NCI-H774 (cell line): ENCODE measurements at regions not wholly inside any gene's neighbourhood (a gene's known extent, or its start where the extent isn't known, plus 50 kb on each side); places are given as distances from the start of the nearest gene placed in this dataset.
"Not testable (repeated sequence)": the region's sequence is repeated elsewhere in the genome, so short reads cannot be mapped to it uniquely, and the experiment has no call there.

Experiments used
- DNase-seq: peaks from one replicate; lab custom pipeline; 2025; lab: John Stamatoyannopoulos, UW

DNA sequence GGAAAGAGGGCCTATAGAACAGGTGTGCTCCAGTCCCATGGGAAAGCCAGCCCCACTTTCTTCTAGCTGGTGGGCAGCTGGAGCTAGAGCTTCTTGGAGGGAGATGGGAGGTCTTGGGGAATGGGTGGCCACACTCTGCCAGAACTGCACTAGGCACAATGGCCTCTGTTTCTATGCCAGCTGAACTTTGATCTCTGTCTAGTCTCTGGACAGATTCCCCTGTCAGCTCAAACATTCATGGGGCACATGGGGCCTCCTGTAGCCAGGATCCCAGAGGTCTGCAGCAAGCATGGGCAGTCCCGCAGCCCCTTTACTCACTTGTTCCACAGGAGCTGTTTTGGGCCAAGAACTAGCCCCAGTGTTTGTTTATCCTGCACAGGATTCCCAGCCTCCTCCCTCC, 591.3 kb upstream of the HS3ST5 start:
- no peak for DNase-seq

DNA sequence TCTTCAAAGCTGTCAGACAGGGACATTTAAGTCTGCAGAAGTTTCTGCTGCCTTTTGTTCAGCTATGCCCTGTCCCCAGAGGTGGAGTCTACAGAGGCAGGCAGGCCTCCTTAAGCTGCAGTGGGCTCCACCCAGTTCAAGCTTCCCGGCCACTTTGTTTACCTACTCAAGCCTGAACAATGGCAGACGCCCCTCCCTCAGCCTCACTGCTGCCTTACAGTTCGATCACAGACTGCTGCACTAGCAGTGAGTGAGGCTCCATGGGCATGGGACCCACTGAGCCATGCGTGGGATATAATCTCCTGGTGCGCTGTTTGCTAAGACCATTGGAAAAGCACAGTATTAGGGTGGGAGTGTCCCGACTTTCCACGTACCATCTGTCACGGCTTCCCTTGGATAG, 585.9 kb upstream of the HS3ST5 start:
- DNase-seq, result not testable (repeated sequence)

DNA sequence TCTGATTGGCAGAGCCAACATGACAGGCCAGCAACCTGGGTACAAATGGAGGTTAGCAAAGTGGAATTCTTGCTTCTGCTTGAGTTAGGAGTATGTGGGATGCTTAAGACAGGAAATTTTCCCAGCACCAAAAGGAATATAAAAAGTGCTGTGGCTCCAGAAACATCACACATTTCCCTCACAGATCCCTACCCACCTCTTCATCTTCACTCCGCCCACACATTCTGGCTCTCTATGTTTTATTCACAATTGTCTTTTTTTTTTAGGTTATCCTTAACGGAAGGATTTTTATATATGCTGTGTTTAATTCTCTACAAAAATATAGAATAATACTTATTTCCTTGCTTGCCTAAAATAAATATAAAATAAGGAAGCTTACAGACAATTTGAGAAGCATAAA, 563.3 kb upstream of the HS3ST5 start:
- no peak for DNase-seq

- no peak for DNase-seq
Measured at GRCh38 chr6:114897536-114897935, 554.7 kb upstream of the HS3ST5 start.

DNA sequence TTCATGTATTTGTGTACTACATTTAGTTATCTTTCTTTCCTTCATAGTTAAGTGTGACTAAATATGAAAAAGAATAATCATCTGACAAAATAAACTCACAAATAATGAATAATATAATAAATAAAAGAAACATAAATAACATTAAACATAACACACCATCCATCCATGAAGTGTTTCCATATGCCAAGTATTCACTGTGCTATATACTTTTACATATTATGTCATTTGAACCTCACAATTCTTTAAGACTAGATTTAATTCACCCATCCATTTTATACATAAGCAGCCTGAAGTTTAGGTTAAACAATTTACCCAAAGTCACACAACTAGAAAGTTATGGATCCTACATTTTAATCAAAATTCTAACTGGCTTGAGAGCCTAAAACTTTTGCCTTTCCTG, 549.4 kb upstream of the HS3ST5 start:
- no peak for DNase-seq

GRCh38 chr6:114888241-114888640, 545.4 kb upstream of the HS3ST5 start:
- DNase-seq, result no peak

GRCh38 chr6:114886670-114887436, 544.0 kb upstream of the HS3ST5 start:
- no peak for DNase-seq

DNA sequence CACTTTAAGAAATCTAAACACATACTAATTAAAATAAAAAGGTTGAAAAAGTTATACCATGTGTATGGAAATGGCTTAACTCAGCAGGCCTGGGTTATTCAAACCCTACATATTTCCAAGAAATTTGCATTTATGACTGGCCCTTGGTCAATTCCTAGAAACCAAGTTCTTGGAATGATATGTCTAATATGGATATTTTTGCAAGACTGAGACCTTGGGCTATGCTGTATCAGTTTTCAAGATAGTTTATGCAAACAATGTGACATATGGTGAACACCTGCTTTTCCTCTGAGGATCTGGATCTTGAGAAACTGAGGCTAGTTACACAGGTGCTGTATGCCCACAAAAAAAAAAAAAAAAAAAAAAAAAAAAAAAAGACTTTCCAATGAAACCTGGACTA, 536.9 kb upstream of the HS3ST5 start:
- no peak for DNase-seq

- DNase-seq, result no peak
Measured at GRCh38 chr6:114878091-114878490, 535.3 kb upstream of the HS3ST5 start.

- no peak for DNase-seq
Measured at GRCh38 chr6:114874410-114874809, 531.6 kb upstream of the HS3ST5 start.

DNA sequence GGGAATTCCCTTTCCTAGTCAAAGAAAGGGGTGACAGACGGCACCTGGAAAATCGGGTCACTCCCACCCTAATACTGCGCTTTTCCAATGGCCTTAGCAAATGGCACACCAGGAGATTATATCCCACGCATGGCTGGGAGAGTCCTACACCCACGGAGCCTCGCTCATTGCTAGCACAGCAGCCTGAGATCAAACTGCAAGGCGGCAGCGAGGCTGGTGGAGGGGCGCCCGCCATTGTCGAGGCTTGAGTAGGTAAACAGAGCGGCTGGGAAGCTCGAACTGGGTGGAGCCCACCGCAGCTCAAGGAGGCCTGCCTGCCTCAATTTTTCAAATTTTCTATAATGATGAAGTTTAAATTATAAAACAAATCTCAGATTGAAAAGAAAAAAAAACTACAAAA, 522.7 kb upstream of the HS3ST5 start:
- not testable (repeated sequence) for DNase-seq

- no peak for DNase-seq
Measured at GRCh38 chr6:114863610-114864009, 520.8 kb upstream of the HS3ST5 start.

- DNase-seq, result no peak
Measured at GRCh38 chr6:114862819-114863218, 520.0 kb upstream of the HS3ST5 start.

- no peak for DNase-seq
Measured at GRCh38 chr6:114862064-114862463, 519.2 kb upstream of the HS3ST5 start.

GRCh38 chr6:114844359-114844758, 501.5 kb upstream of the HS3ST5 start:
- DNase-seq, result no peak

- no peak for DNase-seq
Measured at GRCh38 chr6:114839019-114839418, 496.2 kb upstream of the HS3ST5 start.

DNA sequence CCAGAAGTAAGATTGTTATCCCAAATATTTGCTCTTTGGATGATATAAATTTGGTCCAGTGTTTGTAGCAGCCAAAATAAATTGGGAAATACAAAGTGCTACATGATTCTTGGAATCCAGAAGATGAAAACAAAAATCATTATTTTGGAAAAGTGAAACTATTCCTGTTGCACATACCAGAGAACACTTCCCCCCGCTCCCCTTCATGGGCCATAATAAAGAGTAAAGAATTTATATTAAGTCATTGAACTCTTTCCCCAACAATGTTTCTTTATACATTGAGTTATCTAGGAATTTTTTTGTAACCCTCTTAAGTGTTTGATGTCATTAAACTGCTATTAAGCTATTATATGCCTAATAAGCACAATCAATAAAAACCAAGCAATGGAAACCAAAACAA, 490.4 kb upstream of the HS3ST5 start:
- DNase-seq, result no peak

DNA sequence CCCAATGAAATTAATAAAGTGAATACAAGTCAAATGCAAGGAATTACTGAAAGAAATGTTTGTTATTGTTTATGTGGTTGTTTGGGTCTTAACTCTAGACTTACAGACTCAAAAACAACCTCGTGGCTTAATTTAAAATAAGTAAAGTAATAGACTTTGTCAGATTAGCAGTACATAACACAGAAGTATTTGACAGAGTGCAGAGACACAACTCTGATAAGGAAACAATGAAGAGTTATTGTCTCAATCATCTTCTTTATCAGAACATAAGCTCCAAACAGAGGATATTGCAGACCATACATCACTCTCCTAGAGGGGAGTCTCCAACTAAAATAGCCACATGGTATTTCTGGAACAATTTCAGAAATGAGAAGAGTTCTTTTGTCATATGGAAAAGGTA, 487.7 kb upstream of the HS3ST5 start:
- no peak for DNase-seq

- no peak for DNase-seq
Measured at GRCh38 chr6:114827135-114827534, 484.3 kb upstream of the HS3ST5 start.

DNA sequence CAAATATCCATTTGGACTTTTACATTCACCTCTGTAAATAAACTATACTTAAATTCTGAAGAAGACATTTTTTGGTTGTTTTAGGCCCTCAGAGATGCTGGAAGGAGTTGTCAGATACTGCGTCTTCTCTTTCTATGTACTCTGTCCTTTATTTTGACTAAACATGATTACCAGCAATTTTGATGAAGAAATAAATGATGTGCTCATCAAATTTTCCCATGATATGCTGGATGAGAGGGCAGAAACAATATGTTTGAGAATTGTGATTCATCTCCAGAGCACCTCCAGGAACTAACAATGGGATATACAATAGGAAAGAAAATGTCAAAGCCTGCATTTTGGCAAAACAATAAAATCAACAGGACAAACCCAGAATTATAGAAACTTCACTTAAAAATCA, 481.6 kb upstream of the HS3ST5 start:
- no peak for DNase-seq

DNA sequence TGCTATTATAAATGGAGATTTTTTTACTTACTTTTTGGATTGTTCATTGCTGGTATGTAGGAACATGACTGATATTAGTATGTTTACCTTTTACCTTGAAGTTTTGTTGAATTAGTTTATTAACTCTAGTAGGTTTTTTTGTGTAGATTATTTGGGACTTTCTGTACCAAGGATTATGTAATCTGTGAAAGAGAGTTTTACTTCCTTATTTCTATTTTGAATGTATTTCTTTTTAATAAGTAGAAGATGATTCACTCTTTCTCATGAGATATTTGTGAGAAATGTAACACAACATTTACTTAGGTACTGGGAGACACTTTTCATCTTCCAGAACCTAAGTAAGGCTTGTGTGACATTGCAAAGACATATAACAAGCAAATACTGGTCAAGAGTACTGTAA, 473.9 kb upstream of the HS3ST5 start:
- DNase-seq, result no peak

GRCh38 chr6:114810468-114810867, 467.6 kb upstream of the HS3ST5 start:
- DNase-seq, result no peak

DNA sequence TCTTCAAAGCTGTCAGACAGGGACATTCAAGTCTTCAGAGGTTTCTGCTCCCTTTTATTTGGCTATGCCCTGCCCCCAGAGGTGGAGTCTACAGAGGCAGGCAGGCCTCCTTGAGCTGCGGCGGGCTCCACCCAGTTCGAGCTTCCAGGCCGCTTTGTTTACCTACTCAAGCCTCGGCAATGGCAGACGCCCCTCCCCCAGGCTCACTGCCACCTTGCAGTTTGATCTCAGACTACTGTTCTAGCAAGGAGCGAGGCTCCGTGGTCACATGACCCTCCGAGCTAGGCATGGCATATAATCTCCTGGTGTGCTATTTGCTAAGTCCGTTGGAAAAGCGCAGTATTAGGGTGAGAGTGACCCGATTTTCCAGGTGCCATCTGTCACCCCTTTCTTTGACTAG, 462.6 kb upstream of the HS3ST5 start:
- not testable (repeated sequence) for DNase-seq

- no peak for DNase-seq
Measured at GRCh38 chr6:114796576-114796975, 453.8 kb upstream of the HS3ST5 start.
